ENCODE measurements at regions not wholly inside any gene's neighbourhood (a gene's known extent, or its start where the extent isn't known, plus 50 kb on each side); places are given as distances from the start of the nearest gene placed in this dataset.

- Histone ChIP-seq H3K9me3 (no peaks in the 10 kb centered on the region), H3K36me3 (no peaks in the 10 kb centered on the region), H3K27ac (no peak overlapping the region), H3K4me3 (no peak overlapping the region), H3K4me1 (replicated peaks) (no peaks in the 10 kb centered on the region), H3K27me3 (replicated peaks; ENCODE audit: insufficient read depth) (no peaks in the 10 kb centered on the region)
- TF ChIP-seq, protein P1, sequence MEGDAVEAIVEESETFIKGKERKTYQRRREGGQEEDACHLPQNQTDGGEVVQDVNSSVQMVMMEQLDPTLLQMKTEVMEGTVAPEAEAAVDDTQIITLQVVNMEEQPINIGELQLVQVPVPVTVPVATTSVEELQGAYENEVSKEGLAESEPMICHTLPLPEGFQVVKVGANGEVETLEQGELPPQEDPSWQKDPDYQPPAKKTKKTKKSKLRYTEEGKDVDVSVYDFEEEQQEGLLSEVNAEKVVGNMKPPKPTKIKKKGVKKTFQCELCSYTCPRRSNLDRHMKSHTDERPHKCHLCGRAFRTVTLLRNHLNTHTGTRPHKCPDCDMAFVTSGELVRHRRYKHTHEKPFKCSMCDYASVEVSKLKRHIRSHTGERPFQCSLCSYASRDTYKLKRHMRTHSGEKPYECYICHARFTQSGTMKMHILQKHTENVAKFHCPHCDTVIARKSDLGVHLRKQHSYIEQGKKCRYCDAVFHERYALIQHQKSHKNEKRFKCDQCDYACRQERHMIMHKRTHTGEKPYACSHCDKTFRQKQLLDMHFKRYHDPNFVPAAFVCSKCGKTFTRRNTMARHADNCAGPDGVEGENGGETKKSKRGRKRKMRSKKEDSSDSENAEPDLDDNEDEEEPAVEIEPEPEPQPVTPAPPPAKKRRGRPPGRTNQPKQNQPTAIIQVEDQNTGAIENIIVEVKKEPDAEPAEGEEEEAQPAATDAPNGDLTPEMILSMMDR (IDR thresholded peaks at IDR 0.05) = no peak
- no peak for TF ChIP-seq POLR2A (IDR thresholded peaks at IDR 0.05)
- no peak for TF ChIP-seq POLR2AphosphoS5 (IDR thresholded peaks at IDR 0.05)
- no peak for DNase-seq (ENCODE audit: low spot score)
- intact Hi-C loops (cut with DNase I) = no loop called here
- WGBS = 38% methylated on average over 6 of the region's 6 CpGs
These were observed 147.8 kb upstream of the FHL2 start for GRCh38 chr2:105546628-105546974.

- Histone ChIP-seq H3K27me3 (replicated peaks; ENCODE audit: insufficient read depth) (no peaks in the 10 kb centered on the region), H3K4me1 (replicated peaks) (no peaks in the 10 kb centered on the region), H3K27ac (no peak overlapping the region), H3K36me3 (no peaks in the 10 kb centered on the region), H3K4me3 (no peak overlapping the region), H3K9me3 (no peaks in the 10 kb centered on the region)
- 32% methylated on average over 11 of the region's 11 CpGs for WGBS
- TF ChIP-seq, protein P1 (IDR thresholded peaks at IDR 0.05) = peak; percentile 47 to 65 (median 60)
- no peak for TF ChIP-seq POLR2AphosphoS5 (IDR thresholded peaks at IDR 0.05)
- DNase-seq (ENCODE audit: low spot score) = peak; percentile 44
- intact Hi-C loops (cut with DNase I) = no loop called here
These were observed 147.1 kb upstream of the FHL2 start for GRCh38 chr2:105545730-105546627.

DNA sequence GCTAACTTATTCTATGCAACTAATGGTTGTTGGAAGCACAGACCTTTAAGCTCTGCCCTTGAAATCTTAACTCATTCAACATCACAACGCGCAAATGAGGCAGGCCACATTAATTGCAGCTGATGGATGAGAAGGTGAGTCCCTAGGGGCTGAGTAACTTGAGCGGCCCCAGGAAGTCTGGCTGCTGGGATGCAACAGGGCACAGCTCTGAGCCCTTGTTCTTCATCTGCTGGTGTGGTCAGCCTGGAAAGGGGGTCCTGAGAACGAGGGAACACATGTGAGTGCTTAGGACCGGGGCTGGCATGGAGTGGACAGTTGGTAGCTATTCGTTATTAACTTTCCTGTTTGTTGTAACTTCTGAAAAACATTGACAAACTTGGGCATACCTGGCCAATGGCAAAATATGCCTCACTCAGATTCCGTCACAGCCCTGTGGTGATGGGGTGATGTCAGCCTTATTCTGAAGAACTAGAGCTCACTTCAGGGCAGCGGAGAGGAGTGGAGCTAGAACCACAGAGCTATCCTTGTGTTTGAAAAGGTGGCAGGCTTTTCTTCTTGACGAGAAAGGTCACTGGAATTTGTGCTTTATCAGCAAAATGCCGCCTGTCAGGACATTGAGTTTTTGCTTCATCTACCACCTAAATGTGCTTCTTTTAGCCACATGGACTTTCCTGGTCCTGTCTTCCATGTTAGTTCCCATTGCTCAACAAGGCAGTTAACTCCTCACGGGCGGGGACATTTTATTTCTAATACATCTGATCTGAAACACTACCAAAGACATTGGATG is 145.9 kb upstream of the FHL2 start:
- H3K27me3 ChIP-seq (replicated peaks; ENCODE audit: insufficient read depth) = no peaks in the 10 kb centered on the region
- intact Hi-C loops (cut with DNase I) = no loop called here
- no peak overlapping the region for H3K4me3 ChIP-seq
- H3K36me3 ChIP-seq = no peaks in the 10 kb centered on the region
- no peaks in the 10 kb centered on the region for H3K4me1 ChIP-seq (replicated peaks)
- no peak overlapping the region for H3K27ac ChIP-seq
- no peak for DNase-seq (ENCODE audit: low spot score)
- TF ChIP-seq, protein P1 (IDR thresholded peaks at IDR 0.05) = no peak
- TF ChIP-seq POLR2A (IDR thresholded peaks at IDR 0.05) = no peak
- no peak for TF ChIP-seq POLR2AphosphoS5 (IDR thresholded peaks at IDR 0.05)
- WGBS = 84% methylated on average over 12 of the region's 12 CpGs
- H3K9me3 ChIP-seq = no peaks in the 10 kb centered on the region

GRCh38 chr2:105541189-105542050 is 142.6 kb upstream of the FHL2 start:
- no peak for DNase-seq (ENCODE audit: low spot score)

More at GRCh38 chr2:105541189-105542050, 142.6 kb upstream of the FHL2 start:
- TF ChIP-seq POLR2AphosphoS5 (IDR thresholded peaks at IDR 0.05) (no peak), POLR2A (IDR thresholded peaks at IDR 0.05) (no peak)
- TF ChIP-seq, protein P1 (IDR thresholded peaks at IDR 0.05) = no peak
- Histone ChIP-seq H3K27ac (no peak overlapping the region), H3K9me3 (no peaks in the 10 kb centered on the region), H3K27me3 (replicated peaks; ENCODE audit: insufficient read depth) (no peaks in the 10 kb centered on the region), H3K4me1 (replicated peaks) (no peaks in the 10 kb centered on the region), H3K36me3 (no peaks in the 10 kb centered on the region), H3K4me3 (no peak overlapping the region)
- intact Hi-C loops (cut with DNase I) = no loop called here
- WGBS = 80% methylated on average over 13 of the region's 13 CpGs
